IMR-90 (cell line): ENCODE measurements at regions not wholly inside any gene's neighbourhood (a gene's known extent, or its start where the extent isn't known, plus 50 kb on each side); places are given as distances from the start of the nearest gene placed in this dataset.

ENCODE experiments used
- BHLHE40 ChIP-seq: fragments of 150-350 bp; IDR thresholded peaks from 2 replicates; pipeline ENCODE4 v1.6.1; 2016; ENCODE audit warnings: mild to moderate bottlenecking, low read depth, low read length
- CEBPB ChIP-seq: IDR thresholded peaks from 2 replicates; pipeline ENCODE4 v1.6.1; 2012; ENCODE audit warnings: low read depth, low read length, improper control_type of control experiment
- CHD1 ChIP-seq: IDR thresholded peaks from 2 replicates; pipeline ENCODE4 v1.6.1; 2012; ENCODE audit warnings: low read depth, low read length, improper control_type of control experiment
- CTCF ChIP-seq: conservative IDR thresholded peaks from 2 replicates; pipeline ENCODE4 v1.5.1; 2012; ENCODE audit warnings: mild to moderate bottlenecking, low read depth, low read length, improper control_type of control experiment
- ELK1 ChIP-seq: fragments of 150-350 bp; IDR thresholded peaks from 2 replicates; pipeline ENCODE4 v1.6.1; 2016; ENCODE audit warnings: low read depth, mild to moderate bottlenecking, low read length, moderate library complexity, borderline replicate concordance
- FOS ChIP-seq: fragments of 150-350 bp; IDR thresholded peaks from 2 replicates; pipeline ENCODE4 v1.6.1; 2016; ENCODE audit warnings: low read depth, low read length
- MAZ ChIP-seq: IDR thresholded peaks from 2 replicates; pipeline ENCODE4 v1.6.1; 2012; ENCODE audit warnings: low read depth, mild to moderate bottlenecking, low read length, improper control_type of control experiment, moderate library complexity, borderline replicate concordance
- MXI1 ChIP-seq: IDR thresholded peaks from 2 replicates; pipeline ENCODE4 v1.6.1; 2012; ENCODE audit warnings: low read depth, mild to moderate bottlenecking, low read length, moderate library complexity, borderline replicate concordance
- NFE2L2 ChIP-seq: fragments of 150-350 bp; IDR thresholded peaks from 2 replicates; pipeline ENCODE4 v1.6.1; 2016; ENCODE audit warnings: low read depth, mild to moderate bottlenecking, low read length
- POLR2A ChIP-seq: IDR thresholded peaks from 2 replicates; pipeline ENCODE4 v1.6.1; 2012; ENCODE audit warnings: mild to moderate bottlenecking, low read depth, low read length
- RAD21 ChIP-seq: IDR thresholded peaks from 2 replicates; pipeline ENCODE4 v1.6.1; 2012; ENCODE audit warnings: low read length, improper control_type of control experiment
- RCOR1 ChIP-seq: IDR thresholded peaks from 2 replicates; pipeline ENCODE4 v1.6.1; 2012; ENCODE audit warnings: mild to moderate bottlenecking, low read length, improper control_type of control experiment; ENCODE audit not compliant: insufficient replicate concordance
- SMC3 ChIP-seq: fragments of 150-350 bp; IDR thresholded peaks from 2 replicates; pipeline ENCODE4 v1.6.1; 2016; ENCODE audit warnings: low read depth, mild to moderate bottlenecking, antibody characterized with exemption, low read length, moderate library complexity
- USF2 ChIP-seq: fragments of 150-350 bp; IDR thresholded peaks from 2 replicates; pipeline ENCODE4 v1.6.1; 2017; ENCODE audit warnings: mild to moderate bottlenecking, antibody characterized with exemption, low read length, low read depth

DNA sequence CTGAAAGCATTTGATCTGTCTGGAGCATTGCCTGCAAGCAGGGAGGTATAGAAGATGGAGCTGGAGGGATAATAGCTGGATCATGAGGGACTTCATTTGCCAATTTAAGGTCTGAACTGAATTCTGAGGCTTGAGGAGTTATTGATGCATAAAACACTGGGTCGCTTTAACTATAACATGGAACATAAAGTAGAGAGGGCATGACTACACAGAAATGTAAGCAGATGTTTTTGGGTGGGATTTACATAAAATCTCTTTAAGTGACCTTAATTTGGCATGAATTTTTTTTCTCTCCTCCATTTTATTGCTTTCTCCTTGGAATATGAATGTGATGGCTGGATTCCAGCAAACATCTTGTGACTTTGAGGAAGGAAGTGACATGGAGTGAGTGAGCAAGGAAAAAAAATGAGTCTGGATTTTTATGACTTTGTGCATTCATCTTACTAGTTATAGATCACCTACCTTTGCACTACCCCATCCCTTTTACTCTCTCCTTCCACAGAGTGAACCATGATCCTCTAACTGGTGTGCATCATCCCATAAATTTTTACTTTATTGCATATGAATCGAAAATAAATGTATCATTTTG lies 356.0 kb downstream of the DUSP6 start:
- TF ChIP-seq CTCF: no peak
- TF ChIP-seq USF2: no peak
- TF ChIP-seq RAD21: no peak
- TF ChIP-seq POLR2A: no peak
- no peak for TF ChIP-seq SMC3
- no peak for TF ChIP-seq CHD1
- TF ChIP-seq RCOR1: no peak
- TF ChIP-seq BHLHE40: no peak
- TF ChIP-seq FOS: no peak
- TF ChIP-seq MXI1: no peak
- TF ChIP-seq ELK1: no peak
- no peak for TF ChIP-seq NFE2L2
- no peak for TF ChIP-seq CEBPB
- no peak for TF ChIP-seq MAZ
